HG03060 (cell line): ENCODE measurements at regions not wholly inside any gene's neighbourhood (a gene's known extent, or its start where the extent isn't known, plus 50 kb on each side); places are given as distances from the start of the nearest gene placed in this dataset.
"Not testable (repeated sequence)": the region's sequence is repeated elsewhere in the genome, so short reads cannot be mapped to it uniquely, and the experiment has no call there.

ENCODE experiments used
- ATAC-seq: cut with Tn5 transposase; IDR thresholded peaks from one replicate; pipeline ENCODE4 v1.9.1; 2021; ENCODE audit warnings: low read depth, moderate number of reproducible peaks; ENCODE audit not compliant: unreplicated experiment

- no peak for ATAC-seq
Measured at GRCh38 chr12:67891596-67891995, 97.7 kb upstream of the IFNG-AS1 start.

DNA sequence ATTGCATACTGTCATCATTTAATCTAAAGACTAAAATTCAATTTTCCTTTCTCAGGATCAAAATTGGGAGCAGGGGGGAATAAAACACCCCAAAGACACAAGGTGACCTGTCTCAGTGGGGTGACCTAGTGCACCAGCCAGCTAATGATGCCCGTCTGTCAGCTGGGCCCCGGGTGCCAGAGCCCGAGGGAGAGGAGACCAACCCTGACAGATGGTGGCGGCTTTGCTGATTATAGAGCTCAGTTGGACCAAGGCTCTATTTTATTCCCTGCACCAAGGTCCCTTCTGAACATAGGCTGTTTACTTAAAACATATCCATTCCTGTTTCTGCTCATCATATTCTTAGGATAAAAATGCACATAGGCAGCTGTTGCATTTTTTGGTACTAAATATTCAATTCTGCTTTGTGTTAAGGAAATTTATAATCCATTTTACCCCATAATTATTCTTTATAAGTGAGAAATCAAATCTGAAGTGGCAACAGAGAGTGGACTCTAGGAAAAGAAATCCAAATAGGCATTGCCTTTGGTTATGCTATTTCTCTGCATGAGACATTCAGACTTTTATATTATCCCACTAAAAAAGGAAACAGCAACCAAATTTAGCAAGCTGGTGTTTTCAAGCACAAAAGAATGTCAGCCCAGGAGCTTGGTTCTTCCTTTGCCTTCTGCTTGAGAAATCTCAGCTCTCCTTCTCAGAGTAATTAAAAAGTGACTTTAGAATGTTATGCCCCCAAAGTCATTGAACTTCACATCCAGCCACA lies 96.8 kb upstream of the IFNG-AS1 start:
- ATAC-seq = no peak

- no peak for ATAC-seq
Measured at GRCh38 chr12:67893022-67893580, 96.1 kb upstream of the IFNG-AS1 start.

GRCh38 chr12:67900418-67900817 lies 88.8 kb upstream of the IFNG-AS1 start:
- ATAC-seq = not testable (repeated sequence)

- ATAC-seq = no peak
Measured at GRCh38 chr12:67909091-67909531, 80.1 kb upstream of the IFNG-AS1 start.

- ATAC-seq = no peak
Measured at GRCh38 chr12:67909681-67910080, 79.6 kb upstream of the IFNG-AS1 start.

DNA sequence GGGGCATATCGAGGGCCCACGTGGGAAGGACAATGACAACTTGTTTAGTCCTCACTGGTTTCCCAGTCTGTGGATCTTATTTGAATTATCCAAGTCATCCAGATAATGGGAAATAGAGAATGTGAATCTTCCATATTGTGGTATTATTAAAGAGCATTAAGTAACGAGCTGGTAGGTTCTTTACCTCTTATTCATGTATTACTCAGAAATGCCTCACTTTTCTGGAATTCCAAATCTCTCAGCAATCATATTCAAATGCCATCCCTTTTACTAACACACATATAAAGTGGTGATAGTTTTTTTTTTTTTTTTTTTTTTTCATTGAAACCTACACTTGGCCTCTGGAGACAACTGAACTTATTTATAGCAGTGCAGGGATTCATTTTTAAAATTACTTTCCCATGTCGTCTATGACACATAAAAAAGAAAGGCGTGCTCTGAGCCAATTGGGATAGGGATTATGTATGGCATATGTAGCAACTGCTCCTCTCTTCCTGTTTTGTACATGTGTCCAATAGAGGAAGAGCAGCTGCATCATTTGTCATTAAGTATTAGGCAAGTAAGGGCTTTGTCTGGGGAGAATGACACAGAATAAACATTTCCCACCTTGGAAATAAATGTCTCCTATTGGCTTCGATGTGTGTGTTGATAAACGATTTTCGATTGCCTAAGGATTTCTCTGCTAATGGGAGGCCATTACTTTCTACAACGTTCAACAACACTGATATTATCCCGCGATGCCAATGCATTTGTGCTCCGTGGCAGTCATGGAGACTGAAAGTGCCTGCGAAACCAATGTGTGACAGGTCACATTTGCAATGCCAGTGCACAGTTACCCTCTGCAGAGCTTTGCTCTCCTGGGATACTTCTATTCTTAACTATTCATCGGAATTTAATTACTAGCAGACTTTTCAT lies 78.6 kb upstream of the IFNG-AS1 start:
- no peak for ATAC-seq

- no peak for ATAC-seq
Measured at GRCh38 chr12:67911275-67911600, 78.0 kb upstream of the IFNG-AS1 start.

DNA sequence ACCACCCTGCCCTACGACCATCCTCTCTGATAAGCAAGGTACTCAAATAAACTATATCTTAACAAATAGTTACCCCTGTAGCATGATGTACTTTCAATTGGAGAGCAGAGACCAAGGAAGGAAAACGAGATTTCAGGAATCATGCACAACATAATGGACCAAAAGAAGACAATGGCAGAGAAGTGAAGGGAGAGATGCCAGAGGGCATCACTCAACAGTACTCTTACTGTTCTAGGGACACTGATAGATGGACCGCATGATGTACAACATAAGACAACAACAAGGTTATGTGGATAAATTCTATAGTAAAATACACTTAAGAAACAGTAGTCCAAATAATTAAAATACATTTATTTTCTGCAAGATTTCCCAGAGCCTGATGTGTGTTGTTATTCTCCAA lies 77.5 kb upstream of the IFNG-AS1 start:
- no peak for ATAC-seq

DNA sequence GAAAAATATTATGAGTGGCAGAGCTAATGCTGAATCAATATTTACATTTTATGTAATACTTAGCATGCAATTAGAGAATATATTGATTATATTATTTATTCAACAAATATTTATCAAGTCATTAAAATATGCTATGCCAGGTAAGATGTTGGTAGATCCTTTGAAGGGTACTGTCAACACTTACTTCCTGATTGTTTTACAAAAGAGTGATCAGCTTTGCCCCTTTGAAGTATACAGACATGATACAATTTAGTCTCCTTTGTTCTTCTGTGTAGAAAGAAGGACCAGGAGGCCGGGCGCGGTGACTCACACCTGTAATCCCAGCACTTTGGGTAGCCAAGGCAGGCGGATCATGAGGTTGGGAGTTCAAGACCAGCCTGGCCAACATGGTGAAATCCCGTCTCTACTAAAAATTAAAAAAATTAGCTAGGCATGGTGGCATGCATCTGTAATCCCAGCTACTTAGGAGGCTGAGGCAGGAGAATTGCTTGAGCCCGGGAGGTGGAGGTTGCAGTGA lies 73.9 kb upstream of the IFNG-AS1 start:
- ATAC-seq = no peak

GRCh38 chr12:67916266-67916970 lies 72.8 kb upstream of the IFNG-AS1 start:
- no peak for ATAC-seq

DNA sequence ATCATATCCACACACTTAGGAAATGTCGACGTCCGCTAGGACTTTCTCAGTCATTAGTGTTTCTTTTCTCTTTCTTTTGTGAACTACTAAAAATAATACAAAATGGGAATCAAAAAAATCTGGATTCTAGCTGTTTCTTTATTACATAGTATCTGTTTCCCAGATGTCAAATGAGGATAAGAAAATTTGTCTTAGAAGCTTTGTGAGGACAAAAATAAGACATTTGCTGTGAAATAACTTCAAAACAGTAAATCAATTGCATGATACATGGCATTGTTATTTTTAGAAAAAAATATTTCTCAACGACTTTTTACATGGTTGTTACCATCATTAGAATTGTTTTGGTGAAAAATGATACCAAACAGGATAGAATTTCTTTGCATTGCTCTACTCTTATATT lies 71.4 kb upstream of the IFNG-AS1 start:
- ATAC-seq = no peak

GRCh38 chr12:67918441-67918840 lies 70.8 kb upstream of the IFNG-AS1 start:
- no peak for ATAC-seq

DNA sequence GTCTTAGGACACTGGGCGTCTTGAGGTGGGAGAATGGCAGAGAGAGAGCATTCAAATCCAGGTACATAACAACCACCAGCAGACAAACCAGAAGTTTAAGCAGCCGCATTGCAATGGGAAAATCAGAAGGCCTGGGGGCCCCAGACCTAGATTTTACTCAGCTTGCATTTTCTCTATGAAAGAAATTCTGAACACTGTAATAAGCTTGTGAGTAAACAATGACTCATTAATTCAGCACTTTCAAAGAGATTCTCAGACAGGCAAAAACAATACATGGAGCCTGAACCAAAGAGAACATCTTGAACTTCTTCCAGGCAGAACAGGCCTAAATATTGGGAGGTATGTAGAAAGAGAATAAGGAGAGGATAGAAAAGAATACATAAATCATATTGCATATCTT lies 69.8 kb upstream of the IFNG-AS1 start:
- no peak for ATAC-seq

DNA sequence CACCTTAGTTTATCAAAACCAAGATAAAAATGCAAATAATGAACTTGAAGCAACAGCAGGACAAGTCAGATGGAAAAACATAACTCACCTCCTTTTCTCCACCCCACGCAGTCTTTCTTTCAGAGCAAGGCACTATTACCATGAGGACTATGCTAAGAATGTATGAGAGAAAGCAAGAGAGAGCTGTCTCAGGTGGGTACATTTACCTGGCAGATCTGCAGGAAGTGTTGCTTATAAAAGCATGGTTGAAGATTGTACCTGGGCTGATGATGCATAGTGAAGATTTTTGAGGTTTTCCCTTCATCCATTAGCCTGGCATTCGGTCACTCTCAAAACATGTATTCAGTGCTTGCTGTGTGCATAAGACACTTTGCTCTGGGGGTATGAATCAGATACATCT lies 68.8 kb upstream of the IFNG-AS1 start:
- ATAC-seq = no peak

DNA sequence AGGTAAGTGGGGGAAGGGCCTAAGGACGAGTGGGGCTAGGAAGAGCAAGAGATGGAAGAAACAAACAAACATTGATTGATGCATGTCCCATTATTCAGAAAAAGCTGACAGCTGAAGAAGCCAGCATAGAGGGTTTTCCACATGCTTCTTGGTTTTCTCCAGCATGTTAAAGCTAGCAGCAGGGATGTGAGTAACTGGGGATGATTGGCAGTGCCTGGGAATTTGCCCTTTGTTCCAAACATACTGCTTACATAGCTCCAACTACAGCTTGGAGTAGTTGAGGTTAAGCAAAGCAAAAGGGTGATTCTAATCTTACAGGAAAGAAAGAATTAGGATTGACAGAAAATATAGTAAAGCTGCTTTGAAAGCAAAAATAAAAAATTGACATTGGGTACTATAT lies 68.0 kb upstream of the IFNG-AS1 start:
- ATAC-seq = no peak

GRCh38 chr12:67922245-67922644 lies 67.0 kb upstream of the IFNG-AS1 start:
- ATAC-seq = no peak

- ATAC-seq = no peak
Measured at GRCh38 chr12:67925077-67925476, 64.2 kb upstream of the IFNG-AS1 start.

- no peak for ATAC-seq
Measured at GRCh38 chr12:67925552-67925951, 63.7 kb upstream of the IFNG-AS1 start.

DNA sequence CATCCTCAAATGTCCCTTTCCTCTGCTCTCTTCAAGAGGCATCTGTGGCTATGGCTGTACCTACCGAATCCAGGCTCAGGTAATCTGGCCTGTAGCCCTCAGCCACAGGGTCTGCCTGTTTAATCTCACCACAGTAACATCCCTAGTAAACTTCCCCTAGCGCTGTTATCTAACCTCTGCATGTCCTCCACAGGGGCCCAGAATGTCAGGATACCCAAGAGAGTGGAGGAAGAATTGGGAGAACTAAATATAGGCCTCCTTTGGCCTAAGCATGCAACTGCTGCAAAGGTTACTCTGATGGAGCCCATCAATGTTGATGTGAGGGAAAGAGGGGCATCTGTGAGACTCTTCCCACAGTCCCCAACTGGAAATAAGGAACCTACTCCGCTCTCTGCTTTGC lies 63.2 kb upstream of the IFNG-AS1 start:
- no peak for ATAC-seq

DNA sequence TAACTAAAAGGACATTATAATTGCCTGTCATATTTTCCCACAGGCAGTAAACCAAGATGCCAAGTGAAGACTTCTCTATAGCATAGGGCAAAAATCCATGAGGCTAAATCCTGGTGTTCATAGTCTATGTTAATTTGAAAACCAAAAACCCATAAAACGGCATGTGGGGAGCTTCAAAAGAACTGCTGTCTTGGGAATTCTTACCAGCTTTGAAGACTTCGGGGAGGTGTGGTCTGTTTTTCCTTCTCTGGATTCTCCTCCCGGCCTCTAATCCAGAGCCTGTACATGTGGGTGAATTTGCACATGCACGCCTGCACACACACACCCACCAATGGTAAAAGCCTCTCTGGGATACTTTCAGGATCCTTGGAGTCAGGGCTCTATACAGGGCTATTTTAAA lies 61.9 kb upstream of the IFNG-AS1 start:
- ATAC-seq = no peak
